GM12891 (cell line): ENCODE measurements at regions not wholly inside any gene's neighbourhood (a gene's known extent, or its start where the extent isn't known, plus 50 kb on each side); places are given as distances from the start of the nearest gene placed in this dataset.
"Not testable (repeated sequence)": the region's sequence is repeated elsewhere in the genome, so short reads cannot be mapped to it uniquely, and the experiment has no call there.

Experiments
- DNase-seq: peaks from one replicate; pipeline ENCODE4 v3.0.0; 2011; ENCODE audit warnings: low spot score; ENCODE audit not compliant: insufficient read length
- FAIRE-seq: peaks from 2 replicates; lab custom pipeline; 2011; peaks lifted over from hg19 to GRCh38; lab: Jason Lieb, UNC

DNA sequence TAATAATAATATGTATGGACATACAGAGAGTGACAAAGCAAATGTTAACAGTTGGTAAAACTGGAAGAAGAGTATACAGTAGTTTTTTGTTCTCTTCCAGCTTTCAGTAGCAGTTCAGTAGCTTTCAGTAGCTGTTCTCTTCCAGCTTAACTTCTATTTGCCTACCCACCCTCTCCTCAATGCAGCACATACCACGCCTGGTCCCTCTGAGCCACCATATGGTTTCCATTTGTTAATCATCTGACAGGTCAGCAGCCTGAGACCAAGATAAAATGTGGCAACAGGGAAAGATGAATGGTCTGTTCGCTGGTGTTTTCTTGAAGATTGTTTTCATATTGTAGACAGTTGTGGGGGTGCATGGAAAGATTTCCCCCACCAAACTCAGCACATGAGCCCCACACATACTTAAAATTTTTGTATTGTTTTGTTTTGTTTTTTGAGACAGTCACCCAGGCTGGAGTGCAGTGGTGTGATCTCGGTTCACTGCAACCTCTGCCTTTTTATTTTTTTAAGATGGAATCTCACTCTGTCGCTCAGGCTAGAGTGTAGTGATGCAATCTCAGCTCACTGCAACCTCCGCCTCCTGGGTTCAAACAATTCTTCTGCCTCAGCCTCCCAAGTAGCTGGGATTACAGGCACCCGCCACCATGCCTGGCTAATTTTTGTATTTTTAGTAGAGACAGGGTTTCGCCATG is 56.8 kb downstream of the ATP6V0E2 start:
- DNase-seq, FAIRE-seq: not testable (repeated sequence)

DNA sequence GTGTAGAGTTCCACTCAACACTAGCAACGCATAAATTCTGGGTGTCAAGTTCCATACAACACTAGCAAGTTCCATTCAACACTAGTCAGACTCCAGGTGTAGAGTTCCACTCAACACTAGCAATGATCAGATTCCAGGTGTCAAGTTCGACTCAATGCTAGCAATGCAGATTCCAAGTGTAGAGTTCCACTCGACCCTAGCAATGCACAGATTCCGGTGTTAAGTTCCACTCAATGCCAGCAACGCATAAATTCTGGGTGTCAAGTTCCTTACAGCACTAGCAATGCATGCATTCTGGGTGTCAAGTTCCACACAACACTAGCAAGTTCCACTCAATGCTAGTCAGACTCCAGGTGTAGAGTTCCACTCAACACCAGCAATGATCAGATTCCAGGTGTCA is 60.0 kb downstream of the ATP6V0E2 start:
- not testable (repeated sequence) for FAIRE-seq, DNase-seq

DNA sequence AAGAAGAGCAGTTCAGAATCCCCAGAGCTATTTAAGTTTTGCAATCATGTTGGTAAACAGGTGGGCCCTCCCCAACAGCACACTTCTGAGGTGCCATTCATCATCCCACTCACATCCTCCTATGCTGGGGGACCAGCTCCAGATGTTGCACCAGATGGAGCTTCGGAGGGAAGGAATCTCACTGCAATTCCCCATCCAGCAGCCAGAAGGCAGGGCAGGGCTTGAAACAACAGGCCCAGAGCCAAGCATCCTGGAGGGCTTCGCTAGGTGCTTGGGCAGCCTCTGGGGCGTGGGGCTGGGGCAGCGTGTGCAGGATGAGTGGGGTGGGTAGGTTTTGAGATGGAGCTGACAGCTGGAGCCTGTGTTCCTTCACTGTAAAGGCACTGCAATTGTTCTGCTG is 73.6 kb downstream of the ATP6V0E2 start:
- not testable (repeated sequence) for DNase-seq, FAIRE-seq

DNA sequence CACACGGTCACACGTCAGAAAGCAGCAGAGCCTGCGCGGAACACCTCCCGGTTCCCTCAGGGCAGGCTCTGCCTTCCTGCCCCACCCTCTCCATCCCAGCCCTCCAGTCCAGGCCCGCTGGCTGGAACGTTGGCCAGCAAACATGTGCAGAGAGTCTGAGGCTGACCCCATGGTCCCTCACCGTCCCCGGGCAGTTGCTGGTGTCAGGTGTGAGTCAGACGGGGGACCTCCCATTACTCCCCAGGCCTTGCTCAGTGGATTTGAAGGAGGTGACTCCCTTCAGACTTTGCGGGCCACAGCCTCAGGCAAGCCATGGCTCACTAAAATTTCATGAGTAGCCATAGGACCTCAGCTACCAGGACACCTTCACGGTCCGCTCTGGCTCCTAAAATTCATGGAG is 74.7 kb downstream of the ATP6V0E2 start:
- peak; percentile 26 for FAIRE-seq
- DNase-seq: not testable (repeated sequence)

DNA sequence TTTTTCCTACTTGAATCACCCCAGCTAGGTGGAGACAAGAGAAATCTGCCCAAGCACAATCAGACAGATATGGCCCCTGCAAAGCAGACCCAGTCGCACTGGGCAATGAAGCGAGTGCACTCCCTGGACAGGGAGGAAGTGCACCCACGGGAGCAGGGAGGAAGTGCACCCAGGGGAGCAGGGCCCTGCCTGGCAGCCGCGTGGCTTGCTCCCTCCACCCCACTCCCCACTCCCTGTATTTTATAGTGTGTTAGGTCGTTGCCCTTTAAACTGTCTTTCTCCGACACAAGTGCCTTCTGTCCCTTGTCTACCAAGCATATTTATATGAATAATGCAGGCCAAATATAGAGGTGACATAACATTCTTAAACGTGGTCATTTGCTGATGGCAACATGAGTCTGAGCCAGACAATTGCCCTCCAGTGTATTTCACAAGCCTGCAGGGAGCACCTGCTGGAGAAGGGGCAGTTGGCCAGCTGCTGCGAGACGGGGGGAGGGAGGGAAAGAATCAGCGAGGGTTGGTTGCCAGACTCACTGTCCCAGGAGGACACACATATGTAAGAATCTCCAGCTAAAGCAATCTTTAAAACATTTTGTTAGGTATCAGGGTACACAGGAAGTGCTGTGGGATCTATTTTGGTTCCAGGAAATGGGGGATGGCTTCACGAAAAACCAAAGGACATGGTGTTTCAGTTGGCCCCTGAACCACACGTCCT is 76.3 kb downstream of the ATP6V0E2 start:
- peak; percentile 82 for FAIRE-seq
- DNase-seq: not testable (repeated sequence)

DNA sequence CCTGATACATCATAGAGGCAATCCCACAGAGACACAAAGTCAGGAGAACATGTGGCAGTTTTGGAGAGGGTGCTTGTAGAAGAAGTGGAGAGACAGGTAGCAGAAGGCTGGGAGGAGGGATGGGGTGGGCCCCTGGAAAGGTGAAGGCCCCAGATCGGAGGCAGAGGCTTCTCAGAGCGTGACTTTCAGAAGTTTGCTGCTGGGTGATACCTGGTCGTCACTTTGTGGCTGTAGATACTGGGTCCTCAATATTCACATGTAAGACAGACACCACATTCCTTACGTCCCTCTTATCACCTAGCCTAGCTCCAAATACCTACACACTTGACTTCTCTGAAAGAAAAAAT is 76.8 kb downstream of the ATP6V0E2 start:
- FAIRE-seq, DNase-seq: not testable (repeated sequence)

DNA sequence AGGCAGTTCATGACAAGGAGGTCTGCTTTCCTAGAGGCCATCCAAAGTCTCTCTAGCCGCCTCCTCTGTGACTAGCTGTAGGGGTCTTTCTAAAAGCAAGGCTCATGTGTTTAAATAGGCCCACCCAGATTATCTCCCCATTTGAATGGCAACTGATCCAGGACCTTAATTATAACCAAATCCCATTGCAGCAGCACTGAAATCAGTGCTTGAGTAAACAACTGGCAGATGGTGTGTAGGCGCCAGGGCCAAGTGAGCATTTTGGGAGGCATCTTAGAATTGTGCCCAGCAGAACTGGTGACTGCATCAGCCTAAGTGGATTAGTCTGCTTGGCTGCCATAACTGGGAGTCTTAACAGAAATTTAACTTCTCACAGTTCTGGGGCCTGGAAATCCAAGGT is 77.8 kb downstream of the ATP6V0E2 start:
- FAIRE-seq, DNase-seq: not testable (repeated sequence)

DNA sequence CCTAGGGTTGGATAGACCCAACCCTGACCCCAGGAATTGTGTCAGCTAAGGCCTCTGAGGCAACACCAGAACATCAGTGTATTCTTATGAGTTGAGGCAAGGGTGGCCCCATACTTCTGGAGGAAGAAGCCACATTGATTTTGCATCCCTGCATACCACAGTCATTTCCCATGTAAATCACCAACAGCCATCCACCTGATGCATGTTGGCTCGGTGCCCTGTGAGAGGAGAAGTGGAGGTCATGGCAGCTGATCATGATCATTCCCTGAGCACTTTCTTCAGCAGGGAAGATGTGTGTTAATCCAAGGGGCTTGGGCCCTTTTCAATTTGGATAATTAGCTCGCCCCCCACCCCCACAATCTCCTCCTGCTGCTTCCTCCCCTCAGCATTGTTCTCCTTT is 85.1 kb downstream of the ATP6V0E2 start:
- DNase-seq, FAIRE-seq: not testable (repeated sequence)

DNA sequence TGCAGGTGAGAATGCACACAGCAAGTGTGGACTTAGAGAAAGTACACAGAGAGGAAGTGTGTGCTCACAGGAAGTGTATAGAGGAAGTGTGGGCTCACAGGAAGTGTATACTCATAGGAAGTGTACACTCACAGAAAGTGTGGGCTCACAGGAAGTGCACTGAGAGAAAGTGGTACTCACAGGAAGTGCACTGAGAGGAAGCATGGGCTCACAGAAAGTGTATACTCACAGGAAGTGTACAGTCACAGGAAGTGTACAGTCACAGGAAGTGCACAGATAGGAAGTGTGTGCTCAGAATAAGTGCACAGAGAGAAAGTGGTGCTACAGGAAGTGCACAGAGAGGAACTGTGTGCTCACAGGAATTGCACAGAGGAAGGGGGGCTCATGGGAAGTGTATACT is 87.1 kb downstream of the ATP6V0E2 start:
- peak; percentile 38 for FAIRE-seq

DNA sequence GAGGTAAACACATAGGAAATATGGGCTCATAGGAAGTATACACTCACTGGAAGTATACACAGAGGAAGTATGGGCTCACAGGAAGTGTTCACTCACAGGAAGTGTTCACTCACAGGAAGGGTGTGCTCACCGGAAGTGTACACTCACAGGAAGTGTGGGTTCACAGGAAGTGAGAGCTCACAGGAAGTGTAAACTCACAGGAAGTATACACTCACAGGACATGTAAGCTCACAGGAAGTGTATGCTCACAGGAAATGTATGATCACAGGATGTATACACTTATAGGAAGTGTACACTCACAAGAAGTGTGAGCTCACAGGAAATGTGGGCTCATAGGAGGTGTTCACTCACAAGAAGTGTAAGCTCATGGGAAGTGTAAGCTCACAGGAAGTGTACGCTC is 88.1 kb downstream of the ATP6V0E2 start:
- FAIRE-seq: not testable (repeated sequence)

More for the DNA sequence above, 87.1 kb downstream of the ATP6V0E2 start:
- not testable (repeated sequence) for DNase-seq

DNA sequence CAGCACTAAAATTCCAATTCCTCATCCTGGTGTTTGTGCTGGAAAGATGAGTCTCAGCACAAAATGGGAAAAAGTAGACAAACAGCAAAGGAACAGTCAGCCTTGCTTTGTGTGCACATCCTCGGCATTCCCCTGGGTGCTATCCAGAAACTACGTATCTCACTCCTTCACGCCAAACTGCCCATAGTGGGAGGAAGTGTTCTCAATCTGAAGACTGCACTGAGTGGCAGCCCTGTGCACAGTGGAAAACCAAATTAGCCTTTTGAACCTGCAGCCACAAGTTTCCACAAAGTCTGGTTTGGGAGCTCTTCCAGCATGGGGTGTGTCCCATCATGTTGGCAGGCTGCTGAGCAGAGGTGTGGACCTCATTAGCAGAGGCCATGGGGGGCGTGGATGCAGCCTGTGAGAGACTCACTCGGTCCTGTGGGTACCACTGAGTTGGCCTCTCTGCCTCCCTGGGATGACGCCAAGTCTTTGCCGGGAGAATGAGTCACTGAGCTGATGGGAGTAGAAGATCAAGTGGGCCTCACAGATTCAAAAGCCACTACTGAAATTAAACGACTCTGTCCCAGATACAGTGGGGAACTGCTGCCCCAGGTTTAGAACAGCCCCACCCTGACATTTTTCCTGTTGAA is 89.0 kb downstream of the ATP6V0E2 start:
- DNase-seq, FAIRE-seq: not testable (repeated sequence)

More for the DNA sequence above, 88.1 kb downstream of the ATP6V0E2 start:
- not testable (repeated sequence) for DNase-seq

DNA sequence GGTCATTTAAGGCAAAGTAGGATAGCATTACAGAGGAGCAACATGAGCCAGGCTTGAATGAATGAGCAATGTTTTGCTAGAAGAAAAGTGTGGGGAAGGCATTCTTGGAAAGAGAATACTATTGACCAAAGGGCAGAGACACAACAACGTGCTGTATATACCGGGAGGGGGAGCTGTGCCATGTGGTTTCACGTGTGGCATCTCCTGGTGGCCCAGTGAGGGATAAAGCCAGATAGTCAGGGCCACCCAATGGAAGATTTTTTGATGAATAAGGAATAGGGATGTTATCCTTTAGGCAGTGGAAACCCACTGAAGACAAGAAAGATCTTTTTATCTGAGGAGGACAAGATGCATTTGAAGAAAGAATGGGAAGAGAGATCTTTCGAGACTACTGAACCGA is 90.2 kb downstream of the ATP6V0E2 start:
- not testable (repeated sequence) for FAIRE-seq, DNase-seq

DNA sequence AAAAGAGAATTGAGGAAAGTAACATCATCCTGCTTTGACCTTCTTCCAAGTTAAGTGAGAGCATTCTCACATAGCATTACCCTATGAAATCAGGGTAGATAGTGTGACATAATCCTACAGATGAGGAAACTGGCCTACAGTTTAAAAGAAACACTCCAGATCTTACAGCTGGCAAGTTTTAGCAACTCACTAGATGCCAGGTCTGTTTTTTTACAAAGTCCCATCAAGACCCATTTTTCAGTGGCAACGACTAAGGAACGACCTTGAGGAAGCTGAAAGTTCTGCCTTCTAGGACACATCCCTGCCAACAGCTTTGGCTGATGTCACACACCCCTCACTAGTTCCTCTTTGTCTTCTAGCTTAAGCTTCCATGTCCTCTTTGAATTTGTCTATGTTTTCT is 92.7 kb downstream of the ATP6V0E2 start:
- FAIRE-seq, DNase-seq: not testable (repeated sequence)

DNA sequence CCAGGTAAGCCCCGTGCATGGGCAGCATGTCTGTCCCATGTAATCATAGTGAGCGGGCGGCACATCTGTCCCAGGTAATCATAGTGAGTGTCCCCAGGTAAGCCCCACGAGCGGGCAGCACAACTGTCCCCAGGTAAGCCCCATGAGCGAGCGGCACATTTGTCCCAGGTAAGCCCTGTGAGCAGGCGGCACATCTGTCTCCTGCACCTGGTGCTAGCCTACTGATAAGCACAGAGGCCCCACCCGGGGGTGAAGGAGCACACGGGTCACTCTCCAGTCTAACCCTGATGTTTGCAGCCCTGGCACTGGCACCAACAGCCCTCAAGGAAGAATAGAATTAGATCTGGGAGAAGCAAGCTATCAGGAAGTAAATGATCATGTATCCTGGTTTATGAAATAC is 99.2 kb downstream of the ATP6V0E2 start:
- FAIRE-seq, DNase-seq: not testable (repeated sequence)

DNA sequence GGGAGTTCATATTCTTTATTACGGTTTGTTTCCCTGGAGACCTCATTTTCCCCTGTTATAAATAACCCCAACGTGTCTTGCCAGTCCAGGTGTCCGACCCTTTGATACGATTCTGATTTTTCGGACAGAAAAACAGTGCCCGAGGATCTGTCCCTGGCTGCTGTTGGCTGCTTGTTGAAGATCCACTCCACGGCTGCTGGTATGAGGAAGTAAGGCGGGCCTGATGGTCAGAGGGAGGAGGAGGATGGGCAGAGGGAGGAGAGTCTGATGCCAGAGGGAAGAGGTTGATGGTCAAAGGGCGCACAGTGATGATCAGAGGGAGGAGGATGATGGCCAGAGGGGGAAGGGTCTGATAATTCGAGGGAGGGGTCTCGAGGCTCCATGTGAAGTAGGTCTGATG is 99.9 kb downstream of the ATP6V0E2 start:
- not testable (repeated sequence) for DNase-seq, FAIRE-seq

DNA sequence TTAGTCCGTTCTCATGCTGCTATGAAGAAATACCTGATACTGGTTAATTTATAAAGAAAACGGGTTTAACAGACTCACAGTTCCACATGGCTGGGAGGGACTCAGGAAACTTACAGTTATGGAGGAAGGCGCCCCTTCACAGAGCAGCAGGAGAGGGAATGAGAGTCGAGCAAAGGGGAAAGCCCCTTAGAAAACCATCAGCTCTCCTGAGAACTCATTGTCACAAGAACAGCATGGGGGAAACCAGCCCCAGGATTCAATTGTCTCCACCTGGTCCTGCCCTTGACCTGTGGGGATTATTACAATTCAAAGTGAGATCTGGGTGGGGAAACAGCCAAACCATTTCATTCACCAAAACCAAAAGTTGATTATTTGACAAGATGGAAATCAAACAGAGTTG is 101.8 kb downstream of the ATP6V0E2 start:
- not testable (repeated sequence) for DNase-seq, FAIRE-seq

DNA sequence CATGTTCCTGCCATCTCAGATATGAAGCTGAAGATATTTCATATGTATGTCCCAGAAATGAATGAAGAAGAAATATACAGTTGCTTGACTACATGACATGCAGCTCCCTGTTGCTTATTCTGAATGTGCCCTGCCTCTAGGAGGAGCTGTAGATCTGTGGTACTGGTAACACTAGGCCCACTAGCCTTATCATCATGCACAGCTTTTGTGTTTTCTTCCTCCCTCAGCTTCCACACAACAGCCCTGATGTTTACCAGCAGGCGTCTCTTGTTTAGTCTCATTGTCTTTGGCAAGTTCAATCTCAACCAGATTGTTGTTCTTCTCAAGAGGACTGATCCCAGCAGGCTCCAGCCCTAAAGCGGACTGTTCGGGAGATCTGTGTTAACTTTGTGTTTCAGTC is 104.8 kb downstream of the ATP6V0E2 start:
- FAIRE-seq, DNase-seq: not testable (repeated sequence)

DNA sequence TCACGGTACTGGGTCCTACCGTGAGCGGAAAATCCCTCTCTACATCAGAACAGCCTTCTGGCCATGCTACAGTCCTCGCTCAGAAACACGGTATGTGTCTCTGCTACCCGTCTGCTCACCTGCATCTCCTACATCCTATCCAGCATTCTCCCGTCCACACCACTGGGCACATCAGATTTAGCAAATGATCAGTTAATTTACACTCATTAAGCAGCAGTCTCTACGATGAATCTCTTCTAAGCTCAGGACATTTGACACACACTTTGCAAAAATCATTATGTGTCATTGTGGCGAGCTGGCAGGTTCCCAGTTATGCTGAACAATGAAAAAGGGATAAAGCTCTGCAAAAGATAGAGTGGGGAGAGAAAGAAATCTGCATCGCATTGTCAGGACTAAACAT is 105.2 kb downstream of the ATP6V0E2 start:
- peak; percentile 9 for FAIRE-seq
- DNase-seq: not testable (repeated sequence)

DNA sequence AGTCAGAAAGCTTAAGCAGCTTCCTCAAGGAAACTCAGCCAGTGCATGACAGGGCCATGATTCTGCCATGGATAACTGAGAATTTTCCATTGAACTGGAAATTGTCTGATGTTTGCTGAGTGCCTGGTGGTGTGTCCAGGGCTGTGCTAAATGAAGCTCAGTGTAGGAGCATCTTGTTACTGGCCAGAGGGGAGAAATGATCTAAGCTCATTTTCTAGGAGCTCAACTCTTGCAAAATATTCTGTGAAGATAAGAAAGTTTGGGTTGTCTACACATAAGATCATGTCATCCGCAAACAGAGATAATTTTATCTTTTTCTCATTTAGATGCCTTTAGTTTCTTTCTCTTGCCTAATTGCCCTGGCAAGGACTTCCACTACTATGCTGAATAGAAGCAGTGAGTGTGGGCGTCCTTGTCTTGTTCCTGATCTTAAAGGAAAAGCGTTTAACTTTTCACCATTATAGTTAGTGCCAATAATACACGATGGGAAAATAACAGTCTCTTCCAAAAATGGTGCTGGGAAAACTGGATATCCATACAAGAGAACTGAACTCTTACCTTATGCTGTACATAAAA is 108.9 kb downstream of the ATP6V0E2 start:
- FAIRE-seq, DNase-seq: not testable (repeated sequence)

DNA sequence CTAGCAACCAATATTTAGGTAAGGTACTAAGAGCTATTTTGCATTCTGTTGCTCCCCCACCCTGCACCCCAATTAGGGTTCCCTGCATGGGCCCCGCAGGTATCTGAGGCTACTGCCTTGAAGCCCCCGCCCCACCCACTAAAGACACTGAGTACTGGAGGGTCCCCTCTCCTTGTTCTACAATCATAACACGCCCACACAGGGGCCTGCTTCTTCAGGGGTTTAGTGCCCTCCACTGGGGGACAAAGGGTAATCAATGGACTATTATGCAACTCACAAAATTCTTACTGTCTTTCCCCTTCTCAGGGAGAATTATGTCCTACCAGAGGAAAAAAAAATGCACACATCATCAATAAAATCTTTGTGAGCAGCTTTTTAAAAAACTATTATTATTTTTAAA is 113.1 kb downstream of the ATP6V0E2 start:
- not testable (repeated sequence) for FAIRE-seq

More for the DNA sequence above, 113.1 kb downstream of the ATP6V0E2 start:
- not testable (repeated sequence) for DNase-seq
